Stimulated activated CD8-positive, alpha-beta memory T cell treated with anti-CD3 and anti-CD28 coated beads, Interleukin-12 subunit alpha, Interleukin-12 subunit beta, amount 100 ng/mL, for 4 hours (primary cell): ENCODE measurements at regions not wholly inside any gene's neighbourhood (a gene's known extent, or its start where the extent isn't known, plus 50 kb on each side); places are given as distances from the start of the nearest gene placed in this dataset.
"Not testable (repeated sequence)": the region's sequence is repeated elsewhere in the genome, so short reads cannot be mapped to it uniquely, and the experiment has no call there.

Experiments used
- DNase-seq: peaks from one replicate; pipeline ENCODE4 v3.0.0-alpha.2; 2020; ENCODE audit warnings: low read depth

DNA sequence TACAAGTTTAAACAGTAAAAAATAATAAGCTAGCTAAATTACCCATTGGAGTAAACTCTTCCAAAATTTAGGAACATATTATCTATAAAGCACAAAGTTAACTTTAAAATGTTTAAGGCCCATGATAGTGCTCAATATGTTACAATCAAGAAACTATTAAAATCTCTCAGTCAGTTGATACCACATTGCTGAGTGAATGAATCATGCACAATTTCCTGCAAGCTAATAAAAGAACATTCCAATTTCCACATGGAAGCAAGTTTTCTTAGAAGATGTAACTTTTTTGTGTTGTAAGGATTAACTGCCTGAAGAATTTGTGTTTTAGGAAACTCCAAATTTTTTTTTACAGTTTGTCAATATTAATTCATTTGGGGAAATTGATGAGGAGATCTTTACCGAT is 666.6 kb downstream of the SLITRK1 start:
- no peak for DNase-seq

DNA sequence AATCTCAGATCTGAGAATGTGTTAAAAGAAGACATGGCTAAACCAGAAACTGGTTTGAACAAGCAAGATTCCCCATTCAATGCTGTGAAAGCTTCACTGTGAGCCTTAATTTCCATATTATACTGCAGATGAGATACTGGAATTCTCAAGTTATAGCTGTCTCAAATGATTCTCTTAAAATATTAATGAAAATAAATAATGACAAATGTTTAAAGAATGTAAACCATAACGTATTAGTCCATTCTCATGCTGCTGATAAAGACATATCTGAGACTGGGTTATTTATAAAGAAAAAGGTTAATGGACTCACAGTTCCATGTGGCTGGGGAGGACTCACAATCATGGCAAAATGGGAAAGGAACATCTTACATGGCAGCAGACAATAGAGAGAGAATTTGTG is 667.8 kb downstream of the SLITRK1 start:
- DNase-seq, result no peak

DNA sequence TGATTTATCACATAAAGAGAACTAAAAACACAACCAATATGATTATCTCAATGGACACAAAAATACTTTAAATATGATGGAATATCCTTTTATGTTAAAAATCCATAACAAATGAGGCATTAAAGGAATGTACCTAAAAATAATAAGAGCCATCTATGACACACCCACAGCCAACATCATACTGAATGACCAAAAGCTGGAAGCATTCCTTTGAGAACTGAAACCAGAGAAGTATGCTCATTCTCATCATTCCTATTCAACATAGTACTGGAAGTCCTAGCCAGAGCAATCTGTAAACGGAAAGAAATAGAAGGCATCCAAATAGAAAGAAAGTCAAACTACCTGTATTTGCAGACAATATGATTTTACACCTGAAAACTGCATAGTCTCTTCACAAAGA is 671.0 kb downstream of the SLITRK1 start:
- no peak for DNase-seq

DNA sequence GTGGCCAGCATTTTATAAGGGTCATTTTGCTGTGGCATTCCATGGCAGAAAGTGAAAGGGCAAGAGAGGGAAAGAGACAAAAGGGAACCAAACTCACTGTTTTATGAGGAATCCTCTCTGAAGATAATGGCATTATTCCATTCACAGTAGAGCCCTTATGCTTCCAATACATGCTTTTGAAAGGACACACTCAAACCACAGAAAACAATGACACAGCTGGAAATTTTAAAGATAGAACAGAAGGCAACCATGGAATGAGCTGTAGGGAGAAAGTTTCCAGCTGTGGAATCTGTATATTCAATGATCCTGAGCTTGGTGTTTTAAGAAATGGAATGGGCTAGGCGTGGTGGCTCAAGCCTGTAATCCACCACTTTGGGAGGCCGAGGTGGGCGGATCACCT is 677.4 kb downstream of the SLITRK1 start:
- no peak for DNase-seq

DNA sequence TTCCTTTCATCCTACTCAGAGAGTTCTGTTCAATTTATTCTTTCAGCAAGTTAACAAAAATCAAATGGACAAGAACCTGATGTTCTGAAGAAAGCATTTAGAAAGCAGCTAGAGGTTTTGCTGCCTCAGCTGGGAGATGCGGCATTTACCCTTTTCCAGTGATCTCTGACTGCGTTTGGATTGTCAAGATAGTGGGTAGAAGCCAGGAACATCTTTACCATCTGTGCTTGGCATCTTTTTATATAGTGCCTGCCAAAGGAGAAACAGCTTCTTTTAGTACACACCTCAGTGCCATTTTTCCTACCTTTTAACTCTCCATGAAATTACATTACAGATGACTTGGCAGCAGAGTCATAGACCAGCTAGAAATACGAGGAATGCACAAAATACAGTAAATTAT is 680.8 kb downstream of the SLITRK1 start:
- no peak for DNase-seq

DNA sequence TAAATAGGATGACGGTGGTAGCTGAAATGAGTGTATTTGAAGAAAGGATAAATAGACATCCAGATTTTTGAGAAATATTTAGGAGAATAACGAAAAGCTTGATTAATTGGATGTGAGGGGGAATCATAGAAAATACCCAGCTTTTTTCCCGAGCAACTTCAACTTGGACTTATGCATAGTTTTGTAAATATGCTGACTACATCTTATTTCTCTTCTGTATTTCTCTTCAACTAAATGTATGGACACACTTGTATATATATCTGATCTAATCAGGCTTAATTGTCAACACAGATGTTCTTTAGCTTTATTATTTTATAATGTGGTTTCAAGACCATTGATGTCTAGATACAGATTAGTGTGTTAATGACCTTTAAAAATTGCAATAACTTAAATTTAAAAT is 685.0 kb downstream of the SLITRK1 start:
- no peak for DNase-seq

- no peak for DNase-seq
Measured at GRCh38 chr13:83190020-83190419, 692.3 kb downstream of the SLITRK1 start.

DNA sequence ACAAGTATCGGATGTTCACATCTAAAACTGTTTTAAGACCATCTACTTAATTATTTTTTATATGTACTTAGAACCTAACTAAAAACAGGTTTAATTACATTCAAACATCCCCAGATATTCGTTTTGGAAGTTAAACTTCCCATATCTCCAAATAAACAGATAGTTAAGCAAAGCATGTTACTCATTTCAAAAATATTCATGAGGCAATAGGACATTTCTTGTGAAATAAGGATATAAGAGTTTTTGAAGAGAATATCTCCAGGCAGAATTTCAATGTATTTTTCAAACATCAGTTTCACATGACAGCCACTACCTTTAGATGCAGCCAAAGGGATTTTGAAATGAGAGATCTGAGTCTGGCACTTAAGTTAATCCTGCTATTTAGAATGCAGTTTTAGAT is 697.5 kb downstream of the SLITRK1 start:
- no peak for DNase-seq

DNA sequence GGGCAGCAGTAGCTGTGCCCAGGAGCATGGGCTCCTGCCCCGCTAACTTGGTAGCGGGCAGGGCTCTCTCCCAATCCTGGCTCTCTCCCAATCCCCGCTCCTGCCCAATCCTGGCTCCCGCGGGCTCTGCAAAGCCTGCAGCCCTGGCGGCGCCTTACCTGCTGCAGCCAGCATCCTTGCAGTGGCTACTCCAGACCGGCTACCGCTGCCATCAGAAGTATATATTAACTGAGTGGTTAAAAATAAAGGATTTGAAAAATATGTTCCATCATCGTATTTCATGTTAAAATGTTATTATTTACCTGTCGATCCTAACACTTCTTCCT is 698.2 kb downstream of the SLITRK1 start:
- DNase-seq, result no peak

GRCh38 chr13:83183439-83184149 is 698.7 kb downstream of the SLITRK1 start:
- DNase-seq, result no peak

DNA sequence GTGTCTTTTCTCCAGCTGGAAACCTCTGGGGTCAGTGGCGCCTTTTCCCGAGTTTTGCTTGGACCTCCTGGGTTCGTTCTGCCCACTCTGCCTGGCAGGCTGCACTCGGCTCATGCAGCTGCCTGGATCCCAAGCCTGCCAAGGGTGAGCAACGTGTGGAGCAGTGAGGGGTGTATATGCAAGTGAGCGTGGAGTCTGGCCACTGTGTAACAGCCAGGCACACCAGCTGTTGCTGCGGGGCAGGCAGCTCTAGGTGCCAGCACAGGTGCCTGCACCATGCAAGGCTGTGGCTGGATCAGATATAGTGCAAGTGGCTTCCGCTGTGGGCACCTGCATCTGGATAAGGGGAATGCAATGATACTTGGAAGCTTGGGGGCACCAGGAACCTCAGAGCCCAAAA is 699.4 kb downstream of the SLITRK1 start:
- DNase-seq, result no peak

DNA sequence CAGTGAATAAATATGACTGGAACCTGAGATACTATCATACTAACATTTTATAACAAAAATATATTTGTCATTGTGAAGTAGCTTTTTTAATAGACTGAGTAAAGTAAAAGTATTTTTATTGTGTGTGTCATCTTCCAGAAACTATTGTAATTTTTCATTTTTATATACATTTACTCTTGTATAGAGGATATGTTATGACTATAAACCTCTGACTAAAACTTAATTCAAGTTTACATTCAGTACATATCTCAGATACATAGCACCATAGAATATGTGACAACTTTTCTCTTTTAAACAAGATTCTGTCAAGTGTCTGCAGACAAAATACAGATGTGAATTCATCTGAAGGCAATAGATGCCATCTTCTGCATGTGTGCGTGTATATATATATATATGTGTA is 704.3 kb downstream of the SLITRK1 start:
- DNase-seq, result no peak

DNA sequence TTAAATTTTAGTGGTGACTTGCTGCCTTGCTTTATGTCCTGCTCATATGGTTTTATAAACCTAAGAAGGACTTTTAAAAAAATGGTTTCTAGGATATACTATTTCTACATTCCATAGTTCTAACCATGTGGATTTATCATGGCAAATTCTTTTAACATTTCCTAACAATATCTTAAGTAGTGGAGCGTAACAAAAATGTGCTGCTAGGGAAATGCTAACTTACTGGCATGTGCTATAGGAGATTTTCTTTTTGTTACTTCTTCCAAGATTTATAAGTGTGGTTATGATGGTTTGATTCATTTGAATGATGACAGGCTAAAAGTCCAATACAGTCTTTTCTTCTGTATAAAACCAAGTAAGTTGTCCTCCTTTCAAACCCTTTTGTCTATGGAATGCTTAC is 713.7 kb downstream of the SLITRK1 start:
- DNase-seq, result no peak

- DNase-seq, result no peak
Measured at GRCh38 chr13:83167203-83167602, 715.1 kb downstream of the SLITRK1 start.

DNA sequence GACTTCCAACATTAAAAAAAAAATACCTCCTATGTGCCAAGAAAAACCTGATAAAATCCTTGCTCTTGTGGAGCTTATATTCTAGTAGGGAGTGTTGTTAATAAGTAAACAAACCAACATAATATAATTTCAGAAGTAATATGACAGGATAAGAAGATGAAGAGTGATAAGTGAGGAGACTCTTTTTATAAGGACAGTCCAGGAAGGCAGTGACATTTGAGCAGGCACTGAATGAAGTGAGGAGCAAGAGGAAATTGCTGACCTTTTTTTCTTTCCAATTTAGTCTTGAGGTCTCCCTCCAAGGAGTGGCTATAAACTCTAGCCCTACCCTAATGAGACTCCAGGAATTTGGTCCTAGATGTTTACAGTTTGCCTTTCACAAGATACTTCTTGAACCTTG is 715.7 kb downstream of the SLITRK1 start:
- no peak for DNase-seq

GRCh38 chr13:83162493-83162892 is 719.8 kb downstream of the SLITRK1 start:
- DNase-seq, result no peak

GRCh38 chr13:83153848-83154247 is 728.4 kb downstream of the SLITRK1 start:
- DNase-seq, result no peak

- DNase-seq, result no peak
Measured at GRCh38 chr13:83151308-83151660, 731.0 kb downstream of the SLITRK1 start.

DNA sequence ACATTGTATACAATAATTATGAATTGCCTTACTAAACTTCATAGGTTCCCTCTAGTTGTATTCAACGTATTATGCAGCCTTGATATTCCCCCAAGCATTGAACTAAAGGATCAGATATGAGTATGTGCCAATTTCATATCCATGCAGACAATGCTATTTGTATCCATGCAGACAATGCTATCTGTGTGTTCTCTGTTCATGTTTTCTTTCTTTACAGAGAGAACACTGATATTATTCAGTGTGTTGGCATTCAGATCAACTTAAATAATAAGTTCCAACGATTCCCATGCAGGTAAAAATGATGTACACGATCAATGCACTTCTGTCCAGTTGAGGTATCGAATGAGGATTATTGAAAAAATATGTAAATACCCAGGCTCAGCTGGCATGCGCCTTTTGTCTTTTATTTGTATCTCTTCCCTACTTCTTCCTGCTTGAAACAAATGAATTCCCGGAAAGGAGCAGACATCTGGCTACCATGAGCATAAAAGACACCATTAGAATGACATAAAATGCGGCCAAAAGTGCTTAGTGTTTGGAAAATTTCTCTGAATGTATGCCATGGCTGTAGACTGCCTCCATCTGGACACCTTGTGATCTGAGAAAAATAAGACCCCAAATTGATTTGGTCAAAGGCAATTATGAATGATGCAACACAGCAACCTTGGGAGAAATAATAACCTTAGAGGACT is 731.5 kb downstream of the SLITRK1 start:
- DNase-seq, result no peak

- DNase-seq, result no peak
Measured at GRCh38 chr13:83136660-83137059, 745.6 kb downstream of the SLITRK1 start.

- no peak for DNase-seq
Measured at GRCh38 chr13:83125791-83126190, 756.5 kb downstream of the SLITRK1 start.

- DNase-seq, result no peak
Measured at GRCh38 chr13:83121896-83122295, 760.4 kb downstream of the SLITRK1 start.

DNA sequence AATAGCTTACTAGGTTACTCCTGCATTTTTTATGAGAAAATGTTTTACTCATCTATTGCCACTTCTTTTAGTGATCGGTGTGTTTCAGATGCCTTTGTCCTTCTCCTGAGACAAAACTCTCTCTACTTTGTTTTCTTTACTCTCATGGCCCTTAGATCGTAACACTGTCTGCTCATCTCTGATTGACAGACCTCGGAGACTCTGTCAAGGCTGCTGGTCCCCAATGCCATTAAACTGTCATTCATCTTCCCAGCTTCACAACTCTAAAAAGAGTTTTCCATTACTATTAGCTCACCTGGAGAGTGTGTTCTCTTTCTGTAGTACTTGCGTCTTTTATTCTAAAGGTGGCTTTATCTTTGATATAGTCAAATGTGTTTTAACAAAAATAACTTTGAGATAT is 765.2 kb downstream of the SLITRK1 start:
- DNase-seq, result no peak

GRCh38 chr13:83101574-83102247 is 780.6 kb downstream of the SLITRK1 start:
- not testable (repeated sequence) for DNase-seq
